GM12891 (cell line): ENCODE measurements at regions not wholly inside any gene's neighbourhood (a gene's known extent, or its start where the extent isn't known, plus 50 kb on each side); places are given as distances from the start of the nearest gene placed in this dataset.

ENCODE experiments used
- DNase-seq: peaks from one replicate; pipeline ENCODE4 v3.0.0; 2011; ENCODE audit warnings: low spot score; ENCODE audit not compliant: insufficient read length
- FAIRE-seq: peaks from 2 replicates; lab custom pipeline; 2011; peaks lifted over from hg19 to GRCh38; lab: Jason Lieb, UNC
- PAX5 ChIP-seq: IDR thresholded peaks from 2 replicates; pipeline ENCODE4 v1.6.1; 2011; ENCODE audit warnings: low read length, moderate library complexity, mild to moderate bottlenecking; ENCODE audit not compliant: insufficient read depth, severe bottlenecking
- POLR2A ChIP-seq: IDR thresholded peaks from 2 replicates; pipeline ENCODE4 v1.6.1; 2011; ENCODE audit warnings: low read depth, low read length, control low read depth
- POLR2AphosphoS5 ChIP-seq: IDR thresholded peaks from 2 replicates; pipeline ENCODE4 v1.6.1; 2011; ENCODE audit warnings: low read depth, low read length, control low read depth
- POU2F2 ChIP-seq: IDR thresholded peaks from 2 replicates; pipeline ENCODE4 v1.6.1; 2011; ENCODE audit warnings: low read depth, mild to moderate bottlenecking, control low read depth, low read length, moderate library complexity
- SPI1 ChIP-seq: IDR thresholded peaks from 2 replicates; pipeline ENCODE4 v1.6.1; 2011; ENCODE audit warnings: low read depth, low read length, control low read depth
- TAF1 ChIP-seq: IDR thresholded peaks from 2 replicates; pipeline ENCODE4 v1.6.1; 2011; ENCODE audit warnings: low read depth, low read length, control low read depth

- DNase-seq: no peak
- TF ChIP-seq PAX5: no peak
- no peak for TF ChIP-seq POLR2AphosphoS5
- no peak for FAIRE-seq
These were observed 1022.5 kb upstream of the ADGRL2 start for GRCh38 chr1:80778094-80778840.

- FAIRE-seq (no peak), DNase-seq (no peak)
- TF ChIP-seq POLR2AphosphoS5 (no peak), POU2F2 (no peak), SPI1 (no peak), POLR2A (no peak), TAF1 (no peak), PAX5 (no peak)
These were observed 1024.5 kb upstream of the ADGRL2 start for GRCh38 chr1:80776266-80776665.

- DNase-seq (no peak), FAIRE-seq (no peak)
- no peak for TF ChIP-seq SPI1
- no peak for TF ChIP-seq POLR2AphosphoS5
- TF ChIP-seq POU2F2: no peak
- TF ChIP-seq PAX5: no peak
- no peak for TF ChIP-seq TAF1
- TF ChIP-seq POLR2A: no peak
These were observed 1031.5 kb upstream of the ADGRL2 start for GRCh38 chr1:80769208-80769750.

- no peak for TF ChIP-seq SPI1
- no peak for TF ChIP-seq POLR2AphosphoS5
- no peak for TF ChIP-seq POLR2A
- TF ChIP-seq TAF1: no peak
- no peak for TF ChIP-seq PAX5
- TF ChIP-seq POU2F2: no peak
- DNase-seq: no peak
- FAIRE-seq: no peak
These were observed 1033.0 kb upstream of the ADGRL2 start for GRCh38 chr1:80767711-80768110.

- DNase-seq (no peak), FAIRE-seq (no peak)
- TF ChIP-seq TAF1: no peak
- no peak for TF ChIP-seq POU2F2
- no peak for TF ChIP-seq PAX5
- no peak for TF ChIP-seq SPI1
- no peak for TF ChIP-seq POLR2AphosphoS5
These were observed 1041.4 kb upstream of the ADGRL2 start for GRCh38 chr1:80759354-80759753.

GRCh38 chr1:80755944-80756343 is 1044.8 kb upstream of the ADGRL2 start:
- no peak for FAIRE-seq
- no peak for TF ChIP-seq SPI1
- no peak for TF ChIP-seq POU2F2
- TF ChIP-seq POLR2A: no peak
- no peak for TF ChIP-seq POLR2AphosphoS5
- no peak for TF ChIP-seq TAF1
- no peak for TF ChIP-seq PAX5

GRCh38 chr1:80751204-80751603 is 1049.5 kb upstream of the ADGRL2 start:
- TF ChIP-seq POLR2A: no peak
- TF ChIP-seq TAF1: no peak
- TF ChIP-seq PAX5: no peak
- no peak for TF ChIP-seq POLR2AphosphoS5
- FAIRE-seq (no peak), DNase-seq (no peak)

More at GRCh38 chr1:80755944-80756343, 1044.8 kb upstream of the ADGRL2 start:
- DNase-seq: no peak

GRCh38 chr1:80731241-80731894 is 1069.4 kb upstream of the ADGRL2 start:
- no peak for TF ChIP-seq POLR2A
- TF ChIP-seq SPI1: no peak
- TF ChIP-seq POLR2AphosphoS5: no peak
- no peak for FAIRE-seq
- DNase-seq: no peak

- DNase-seq (no peak), FAIRE-seq (no peak)
- TF ChIP-seq PAX5 (no peak), POLR2AphosphoS5 (no peak), SPI1 (no peak), POLR2A (no peak), POU2F2 (no peak), TAF1 (no peak)
These were observed 1078.1 kb upstream of the ADGRL2 start for GRCh38 chr1:80722611-80723010.
